Sigmoid colon (tissue), 6 donors: ENCODE measurements at regions not wholly inside any gene's neighbourhood (a gene's known extent, or its start where the extent isn't known, plus 50 kb on each side); places are given as distances from the start of the nearest gene placed in this dataset.

Source experiments
- DNase-seq: peaks from one replicate; pipeline ENCODE4 v3.0.0-alpha.2; 2019
- H3K27ac ChIP-seq, 4 donors: fragments of 200-600 bp; sonication (generic); one replicate each; pipeline ENCODE4 v1.5.1; 2016 to 2019; ENCODE audit warnings: mild to moderate bottlenecking in 1 of 4
- H3K27me3 ChIP-seq, 3 donors: fragments of 200-600 bp; sonication (generic); one replicate each; pipeline ENCODE4 v1.5.1; 2019; ENCODE audit warnings: mild to moderate bottlenecking in 1 of 3
- H3K36me3 ChIP-seq, 4 donors: fragments of 200-600 bp; sonication (generic); one replicate each; pipeline ENCODE4 v1.5.1; 2016 to 2019
- H3K4me1 ChIP-seq, 4 donors: fragments of 200-600 bp; sonication (generic); one replicate each; pipeline ENCODE4 v1.5.1; 2017 to 2019
- H3K4me3 ChIP-seq, 4 donors: fragments of 200-600 bp; sonication (generic); one replicate each; pipeline ENCODE4 v1.5.1; 2017 to 2019; ENCODE audit warnings: mild to moderate bottlenecking in 2 of 4, moderate library complexity in 1 of 4
- H3K9me3 ChIP-seq, 4 donors: fragments of 200-600 bp in 3 of 4; sonication (generic) in 3 of 4; one replicate each; pipeline versions ENCODE4 v1.5.1 to v1.6.1; 2013 to 2019
- CTCF ChIP-seq, 4 experiments: fragments of 450-650 bp in 3 of 4; fragments of 200-600 bp in 1 of 4; IDR thresholded peaks; one replicate each; pipeline ENCODE4 v1.5.1; 2016 to 2019; ENCODE audit warnings: antibody characterized with exemption in 4 of 4, mild to moderate bottlenecking in 3 of 4, moderate library complexity in 2 of 4
- EP300 ChIP-seq, 4 donors: sonication (generic); formaldehyde crosslinking; IDR thresholded peaks; one replicate each; pipeline ENCODE4 v1.6.1; 2017; ENCODE audit warnings: antibody characterized with exemption in 4 of 4
- POLR2A ChIP-seq, 2 donors: fragments of 450-650 bp; IDR thresholded peaks; one replicate each; pipeline ENCODE4 v1.6.1; 2016; ENCODE audit warnings: antibody characterized with exemption in 2 of 2, mild to moderate bottlenecking in 2 of 2, moderate library complexity in 2 of 2
- POLR2AphosphoS5 ChIP-seq, 4 donors: sonication (generic); formaldehyde crosslinking; IDR thresholded peaks; one replicate each; pipeline ENCODE4 v1.6.1; 2017; ENCODE audit warnings: antibody characterized with exemption in 4 of 4
- WGBS, 2 donors: extraction: QIAGEN DNeasy Blood & Tissue Kit; methylation state at CpG; one replicate each; pipeline ENCODE4 v1.1.7; 2013; 5-methylcytosine and 5-hydroxymethylcytosine counted together
- intact Hi-C: fragments of 100-400 bp; cut with DNase I; formaldehyde crosslinking; loops from one replicate; pipeline ENCODE4 v1.15.1; 2023
- donor health status: healthy with polysubstance abuse.
- donor health status: healthy.

GRCh38 chr12:25689996-25690501 is 137.0 kb upstream of the LMNTD1 start:
- DNase-seq = peak; percentile 77
- intact Hi-C loops = no loop called here

GRCh38 chr12:25690996-25691864 is 138.1 kb upstream of the LMNTD1 start:
- Histone ChIP-seq H3K9me3 (no peaks in the 10 kb centered on the region), H3K36me3 (no peaks in the 10 kb centered on the region), H3K4me1 (peaks cover 0 to 5% (median 0%) of the 10 kb centered on the region in 4 donors), H3K4me3 (no peak overlapping the region), H3K27ac (no peak overlapping the region), H3K27me3 (no peaks in the 10 kb centered on the region)
- no peak for DNase-seq
- intact Hi-C loops = no loop called here
- TF ChIP-seq POLR2A (IDR thresholded peaks at IDR 0.05) (no peak), CTCF (IDR thresholded peaks at IDR 0.05) (no peak), POLR2AphosphoS5 (IDR thresholded peaks at IDR 0.05) (no peak)
- WGBS, 2 donors = 78 to 86% methylated on average over 8 of the region's 8 CpGs

More at GRCh38 chr12:25689996-25690501, 137.0 kb upstream of the LMNTD1 start:
- H3K27ac ChIP-seq = no peak overlapping the region
- no peaks in the 10 kb centered on the region for H3K9me3 ChIP-seq
- WGBS, 2 donors = 49 to 69% methylated on average over 5 of the region's 5 CpGs
- H3K36me3 ChIP-seq = no peaks in the 10 kb centered on the region
- H3K27me3 ChIP-seq = no peaks in the 10 kb centered on the region
- H3K4me3 ChIP-seq = no peak overlapping the region
- peaks cover 0 to 5% (median 0%) of the 10 kb centered on the region in 4 donors for H3K4me1 ChIP-seq
- no peak for TF ChIP-seq POLR2A (IDR thresholded peaks at IDR 0.05)
- TF ChIP-seq EP300 (IDR thresholded peaks at IDR 0.05) = no peak
- no peak for TF ChIP-seq CTCF (IDR thresholded peaks at IDR 0.05)
- TF ChIP-seq POLR2AphosphoS5 (IDR thresholded peaks at IDR 0.05) = no peak

GRCh38 chr12:25691865-25692114 is 138.7 kb upstream of the LMNTD1 start:
- Histone ChIP-seq H3K4me3 (no peak overlapping the region), H3K4me1 (peaks cover 0 to 5% (median 0%) of the 10 kb centered on the region in 4 donors), H3K9me3 (no peaks in the 10 kb centered on the region), H3K27me3 (no peaks in the 10 kb centered on the region), H3K36me3 (no peaks in the 10 kb centered on the region), H3K27ac (no peak overlapping the region)
- intact Hi-C loops = no loop called here
- TF ChIP-seq CTCF (IDR thresholded peaks at IDR 0.05) (no peak), EP300 (IDR thresholded peaks at IDR 0.05) (no peak), POLR2A (IDR thresholded peaks at IDR 0.05) (no peak), POLR2AphosphoS5 (IDR thresholded peaks at IDR 0.05) (no peak)
- DNase-seq = no peak
- WGBS, 2 donors = 70 to 90% methylated on average over 4 of the region's 4 CpGs

GRCh38 chr12:25692115-25693035 is 139.3 kb upstream of the LMNTD1 start:
- no peak overlapping the region for H3K4me3 ChIP-seq
- H3K27ac ChIP-seq = no peak overlapping the region
- intact Hi-C loops = no loop called here
- no peaks in the 10 kb centered on the region for H3K9me3 ChIP-seq
- TF ChIP-seq CTCF (IDR thresholded peaks at IDR 0.05) (no peak), EP300 (IDR thresholded peaks at IDR 0.05) (no peak), POLR2AphosphoS5 (IDR thresholded peaks at IDR 0.05) (no peak), POLR2A (IDR thresholded peaks at IDR 0.05) (no peak)
- H3K27me3 ChIP-seq = no peaks in the 10 kb centered on the region
- DNase-seq = no peak
- no peaks in the 10 kb centered on the region for H3K36me3 ChIP-seq
- peaks cover 0 to 5% (median 0%) of the 10 kb centered on the region in 4 donors for H3K4me1 ChIP-seq
- 55 to 76% methylated on average over 9 of the region's 9 CpGs for WGBS, 2 donors
